GM23248 (cell line): ENCODE measurements at regions not wholly inside any gene's neighbourhood (a gene's known extent, or its start where the extent isn't known, plus 50 kb on each side); places are given as distances from the start of the nearest gene placed in this dataset.

Source experiments
- DNase-seq: peaks from one replicate; pipeline ENCODE4 v3.0.0-alpha.2; 2015
- H2AFZ ChIP-seq: fragments of 200-600 bp; sonication (generic); 2 replicates; pipeline ENCODE4 v1.6.1; 2016; ENCODE audit warnings: antibody characterized with exemption
- H3F3A ChIP-seq: fragments of 200-600 bp; sonication (generic); 2 replicates; pipeline ENCODE4 v1.6.1; 2016; ENCODE audit warnings: mild to moderate bottlenecking, antibody characterized with exemption, mixed run types; ENCODE audit not compliant: insufficient read depth
- H3K27ac ChIP-seq: fragments of 200-600 bp; sonication (generic); 2 replicates; pipeline ENCODE4 v1.5.1; 2016; ENCODE audit warnings: mild to moderate bottlenecking
- H3K27me3 ChIP-seq: fragments of 200-600 bp; sonication (generic); replicated peaks from 2 replicates; pipeline ENCODE4 v1.6.1; 2016; ENCODE audit warnings: mild to moderate bottlenecking; ENCODE audit not compliant: insufficient read depth
- H3K36me3 ChIP-seq: fragments of 200-600 bp; sonication (generic); 2 replicates; pipeline ENCODE4 v1.6.1; 2016; ENCODE audit warnings: low read depth, mild to moderate bottlenecking
- H3K4me1 ChIP-seq: fragments of 200-600 bp; sonication (generic); 2 replicates; pipeline ENCODE4 v1.6.1; 2016; ENCODE audit warnings: mild to moderate bottlenecking; ENCODE audit not compliant: insufficient read depth
- H3K4me2 ChIP-seq: fragments of 200-600 bp; sonication (generic); one replicate; pipeline ENCODE4 v1.6.1; 2016; ENCODE audit warnings: mild to moderate bottlenecking; ENCODE audit not compliant: unreplicated experiment
- H3K4me3 ChIP-seq: fragments of 200-600 bp; sonication (generic); 2 replicates; pipeline ENCODE4 v1.5.1; 2016; ENCODE audit warnings: mild to moderate bottlenecking
- H3K79me2 ChIP-seq: fragments of 200-600 bp; sonication (generic); 2 replicates; pipeline ENCODE4 v1.6.1; 2016; ENCODE audit warnings: mild to moderate bottlenecking; ENCODE audit not compliant: insufficient read depth
- H3K9ac ChIP-seq: fragments of 200-600 bp; sonication (generic); 2 replicates; pipeline ENCODE4 v1.6.1; 2016; ENCODE audit warnings: mild to moderate bottlenecking
- H3K9me2 ChIP-seq: fragments of 200-600 bp; sonication (generic); 2 replicates; pipeline ENCODE4 v1.6.1; 2016; ENCODE audit warnings: mixed run types, mild to moderate bottlenecking, moderate library complexity; ENCODE audit not compliant: insufficient read depth
- H3K9me3 ChIP-seq: fragments of 200-600 bp; sonication (generic); one replicate; pipeline ENCODE4 v1.6.1; 2017; ENCODE audit warnings: low read depth
- H4K20me1 ChIP-seq: fragments of 200-600 bp; sonication (generic); 2 replicates; pipeline ENCODE4 v1.6.0; 2016; ENCODE audit not compliant: insufficient read depth
- EZH2 ChIP-seq: fragments of 200-600 bp; sonication (generic); IDR thresholded peaks from 2 replicates; pipeline ENCODE4 v1.6.1; 2018; ENCODE audit warnings: antibody characterized with exemption, mild to moderate bottlenecking; ENCODE audit not compliant: insufficient read depth, poor library complexity, severe bottlenecking
- EZH2phosphoT487 ChIP-seq: fragments of 200-600 bp; sonication (generic); IDR thresholded peaks from 2 replicates; pipeline ENCODE4 v1.6.1; 2018; ENCODE audit warnings: antibody characterized with exemption, moderate library complexity, mild to moderate bottlenecking, low read depth; ENCODE audit not compliant: insufficient read depth
- WGBS, 2 experiments: methylation state at CpG; one replicate each; pipeline ENCODE4 v1.1.6; 2015 to 2017; ENCODE audit warnings: low lambda C conversion rate in 2 of 2, low coverage in 1 of 2; ENCODE audit errors: missing lambda C conversion rate in 2 of 2; 5-methylcytosine and 5-hydroxymethylcytosine counted together
- in situ Hi-C: fragments of 300-500 bp; cut with MboI; formaldehyde crosslinking; loops from 2 replicates; pipeline ENCODE4 v1.15.0; 2020

- in situ Hi-C loops = no loop called here
- H3K4me3 ChIP-seq = no peak overlapping the region
- H3K9me2 ChIP-seq = no peaks in the 10 kb centered on the region
- H3K27ac ChIP-seq = no peak overlapping the region
- no peaks in the 10 kb centered on the region for H3K9me3 ChIP-seq
- H3K79me2 ChIP-seq = no peaks in the 10 kb centered on the region
- no peak for DNase-seq
- no peak overlapping the region for H3K4me2 ChIP-seq
- H3K9ac ChIP-seq = no peak overlapping the region
- TF ChIP-seq EZH2 (no peak), EZH2phosphoT487 (no peak)
- no peak overlapping the region for H2AFZ ChIP-seq
- H3K4me1 ChIP-seq = no peaks in the 10 kb centered on the region
- no peaks in the 10 kb centered on the region for H3K27me3 ChIP-seq
- no peaks in the 10 kb centered on the region for H3F3A ChIP-seq
- H3K36me3 ChIP-seq = no peaks in the 10 kb centered on the region
- H4K20me1 ChIP-seq = no peaks in the 10 kb centered on the region
- 90% methylated on average over 1 of the region's 1 CpG; no CpG with 5 or more reads in 1 of the 2 experiments for WGBS, 2 experiments
These were observed 65.8 kb downstream of the RGS12 start for GRCh38 chr4:3358656-3359055.

GRCh38 chr4:3360777-3361176, 68.0 kb downstream of the RGS12 start:
- no peaks in the 10 kb centered on the region for H3K36me3 ChIP-seq
- H3F3A ChIP-seq = no peaks in the 10 kb centered on the region
- no peaks in the 10 kb centered on the region for H3K9me3 ChIP-seq
- H3K9me2 ChIP-seq = no peaks in the 10 kb centered on the region
- in situ Hi-C loops = no loop called here
- H3K4me3 ChIP-seq = no peak overlapping the region
- no peak for DNase-seq
- no peak overlapping the region for H3K4me2 ChIP-seq
- 91 to 97% methylated on average over 8 of the region's 8 CpGs for WGBS, 2 experiments
- H4K20me1 ChIP-seq = no peaks in the 10 kb centered on the region
- no peak overlapping the region for H2AFZ ChIP-seq
- TF ChIP-seq EZH2 = no peak
- TF ChIP-seq EZH2phosphoT487 = no peak
- H3K9ac ChIP-seq = no peak overlapping the region
- H3K27me3 ChIP-seq = no peaks in the 10 kb centered on the region
- no peaks in the 10 kb centered on the region for H3K79me2 ChIP-seq
- no peaks in the 10 kb centered on the region for H3K4me1 ChIP-seq
- H3K27ac ChIP-seq = no peak overlapping the region

- Histone ChIP-seq H3K9ac (no peak overlapping the region), H3K27ac (no peak overlapping the region), H3K4me3 (no peak overlapping the region), H3K79me2 (no peaks in the 10 kb centered on the region), H3K4me1 (no peaks in the 10 kb centered on the region), H3K4me2 (no peak overlapping the region), H3K36me3 (no peaks in the 10 kb centered on the region), H3F3A (no peaks in the 10 kb centered on the region), H3K9me2 (no peaks in the 10 kb centered on the region), H3K27me3 (no peaks in the 10 kb centered on the region), H2AFZ (no peak overlapping the region), H4K20me1 (no peaks in the 10 kb centered on the region), H3K9me3 (no peaks in the 10 kb centered on the region)
- 92 to 96% methylated on average over 12 of the region's 12 CpGs for WGBS, 2 experiments
- in situ Hi-C loops = no loop called here
- TF ChIP-seq EZH2phosphoT487 (no peak), EZH2 (no peak)
- DNase-seq = no peak
These were observed 68.6 kb downstream of the RGS12 start for GRCh38 chr4:3361406-3361805.

GRCh38 chr4:3361896-3362295, 69.1 kb downstream of the RGS12 start:
- no peak overlapping the region for H3K4me2 ChIP-seq
- H3K4me3 ChIP-seq = no peak overlapping the region
- H3K79me2 ChIP-seq = no peaks in the 10 kb centered on the region
- no peaks in the 10 kb centered on the region for H4K20me1 ChIP-seq
- no peak overlapping the region for H3K27ac ChIP-seq
- WGBS, 2 experiments = 91 to 93% methylated on average over 11 to 12 of the region's 12 CpGs
- no peaks in the 10 kb centered on the region for H3F3A ChIP-seq
- no peak for TF ChIP-seq EZH2phosphoT487
- TF ChIP-seq EZH2 = no peak
- H3K9ac ChIP-seq = no peak overlapping the region
- H3K36me3 ChIP-seq = no peaks in the 10 kb centered on the region
- no peak overlapping the region for H2AFZ ChIP-seq
- no peaks in the 10 kb centered on the region for H3K27me3 ChIP-seq
- no peak for DNase-seq
- in situ Hi-C loops = no loop called here
- no peaks in the 10 kb centered on the region for H3K9me2 ChIP-seq
- no peaks in the 10 kb centered on the region for H3K4me1 ChIP-seq
- no peaks in the 10 kb centered on the region for H3K9me3 ChIP-seq
